ENCODE measurements at regions not wholly inside any gene's neighbourhood (a gene's known extent, or its start where the extent isn't known, plus 50 kb on each side); places are given as distances from the start of the nearest gene placed in this dataset.

DNA sequence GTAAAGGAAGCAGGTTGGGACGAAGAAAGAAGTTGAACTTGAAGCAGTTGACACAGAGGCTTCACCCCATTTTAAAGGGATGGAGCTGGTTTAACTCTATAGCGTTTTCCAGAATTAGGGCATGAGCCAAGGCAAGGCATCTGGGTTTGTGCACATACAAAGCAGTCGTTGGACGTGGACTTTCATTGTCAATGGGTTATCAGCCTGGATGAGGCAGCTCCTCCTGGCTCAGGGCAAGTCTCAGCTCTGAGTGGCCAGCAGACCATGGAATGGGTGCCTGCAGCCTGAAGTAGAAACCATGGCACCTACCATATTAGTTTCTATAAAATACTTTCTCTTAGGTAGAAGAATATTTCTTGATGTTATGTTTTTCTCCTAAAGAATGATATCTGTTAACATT lies 163.8 kb upstream of the KCNK2 start:
- TF ChIP-seq, protein P1, sequence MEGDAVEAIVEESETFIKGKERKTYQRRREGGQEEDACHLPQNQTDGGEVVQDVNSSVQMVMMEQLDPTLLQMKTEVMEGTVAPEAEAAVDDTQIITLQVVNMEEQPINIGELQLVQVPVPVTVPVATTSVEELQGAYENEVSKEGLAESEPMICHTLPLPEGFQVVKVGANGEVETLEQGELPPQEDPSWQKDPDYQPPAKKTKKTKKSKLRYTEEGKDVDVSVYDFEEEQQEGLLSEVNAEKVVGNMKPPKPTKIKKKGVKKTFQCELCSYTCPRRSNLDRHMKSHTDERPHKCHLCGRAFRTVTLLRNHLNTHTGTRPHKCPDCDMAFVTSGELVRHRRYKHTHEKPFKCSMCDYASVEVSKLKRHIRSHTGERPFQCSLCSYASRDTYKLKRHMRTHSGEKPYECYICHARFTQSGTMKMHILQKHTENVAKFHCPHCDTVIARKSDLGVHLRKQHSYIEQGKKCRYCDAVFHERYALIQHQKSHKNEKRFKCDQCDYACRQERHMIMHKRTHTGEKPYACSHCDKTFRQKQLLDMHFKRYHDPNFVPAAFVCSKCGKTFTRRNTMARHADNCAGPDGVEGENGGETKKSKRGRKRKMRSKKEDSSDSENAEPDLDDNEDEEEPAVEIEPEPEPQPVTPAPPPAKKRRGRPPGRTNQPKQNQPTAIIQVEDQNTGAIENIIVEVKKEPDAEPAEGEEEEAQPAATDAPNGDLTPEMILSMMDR (IDR thresholded peaks at IDR 0.05), result no peak
- TF ChIP-seq POLR2AphosphoS5 (IDR thresholded peaks at IDR 0.05) (no peak), POLR2A (IDR thresholded peaks at IDR 0.05) (no peak)

All from prostate gland (tissue), 2 donors.